ENCODE measurements at regions not wholly inside any gene's neighbourhood (a gene's known extent, or its start where the extent isn't known, plus 50 kb on each side); places are given as distances from the start of the nearest gene placed in this dataset.
A peak's percentile ranks its signal among the peaks of the same experiment; 100 is the strongest.

GRCh38 chr6:37578104-37578503, 78.4 kb upstream of the CCDC167 start:
- no peak for TF ChIP-seq CEBPB (IDR thresholded peaks at IDR 0.05; ENCODE audit: low read depth, low read length)
- no peak for TF ChIP-seq MAZ (IDR thresholded peaks at IDR 0.05; ENCODE audit: borderline replicate concordance, low read depth, low read length)
- no peak for TF ChIP-seq RCOR1 (IDR thresholded peaks at IDR 0.05; ENCODE audit: insufficient replicate concordance, low read length)
- no peak for TF ChIP-seq NFE2L2 (IDR thresholded peaks at IDR 0.05; ENCODE audit: low read depth, low read length)
- TF ChIP-seq POLR2A (IDR thresholded peaks at IDR 0.05; ENCODE audit: low read depth, low read length) = no peak
- no peak for TF ChIP-seq BHLHE40 (IDR thresholded peaks at IDR 0.05; ENCODE audit: low read depth, low read length)
- no peak for TF ChIP-seq SMC3 (IDR thresholded peaks at IDR 0.05; ENCODE audit: low read depth, low read length)
- no peak for TF ChIP-seq USF2 (IDR thresholded peaks at IDR 0.05; ENCODE audit: low read depth, low read length)
- no peak for TF ChIP-seq RFX5 (IDR thresholded peaks at IDR 0.05; ENCODE audit: low read depth, low read length)
- no peak for TF ChIP-seq MXI1 (IDR thresholded peaks at IDR 0.05; ENCODE audit: borderline replicate concordance, low read depth, low read length)
- no peak for TF ChIP-seq CHD1 (IDR thresholded peaks at IDR 0.05; ENCODE audit: low read depth, low read length)
- no peak for TF ChIP-seq FOS (IDR thresholded peaks at IDR 0.05; ENCODE audit: low read depth, low read length)
- TF ChIP-seq ELK1 (IDR thresholded peaks at IDR 0.05; ENCODE audit: borderline replicate concordance, low read depth, low read length) = no peak
- TF ChIP-seq MAFK (IDR thresholded peaks at IDR 0.05; ENCODE audit: low read depth, low read length) = no peak
- no peak for TF ChIP-seq RAD21 (IDR thresholded peaks at IDR 0.05; ENCODE audit: low read length)
- TF ChIP-seq CTCF (conservative IDR thresholded peaks at IDR 0.05; ENCODE audit: low read depth, low read length) = no peak
- Histone ChIP-seq H3K4me2 (ENCODE audit: low read depth, low read length) (no peak overlapping the region), H4K20me1 (ENCODE audit: insufficient read depth, low read length) (no peaks in the 10 kb centered on the region), H2BK5ac (ENCODE audit: low read depth, low read length, poor library complexity, severe bottlenecking) (no peak overlapping the region), H3K18ac (ENCODE audit: low read depth, low read length) (no peak overlapping the region), H2BK120ac (ENCODE audit: low read depth, low read length) (0 out of 2 replicates have a peak overlapping the region, but pooled peaks have one; percentile 27), H3K27me3 (ENCODE audit: control insufficient read depth, insufficient read depth, low read length) (peaks cover 3% of the 10 kb centered on the region; the same call in 1 of the 2 replicates), H3K4ac (ENCODE audit: low read depth, low read length) (no peak overlapping the region), H3K4me3 (ENCODE audit: insufficient read depth, low read depth, low read length) (no peak overlapping the region), H3K4me1 (ENCODE audit: control insufficient read depth, insufficient read depth, low read length) (peaks cover 7% of the 10 kb centered on the region), H3K27ac (ENCODE audit: insufficient read depth, low read length) (no peak overlapping the region), H3K23ac (ENCODE audit: low read depth, low read length) (no peak overlapping the region), H2BK15ac (ENCODE audit: low read depth, low read length) (no peak overlapping the region), H4K8ac (ENCODE audit: low read depth in 2 of 2, low read length in 2 of 2) (no peak overlapping the region), H3K9ac (ENCODE audit: low read depth, low read length) (no peak overlapping the region), H3K14ac (replicated peaks; ENCODE audit: low read depth, low read length) (no peak overlapping the region), H3K36me3 (ENCODE audit: control insufficient read depth, insufficient read depth, low read length) (no peaks in the 10 kb centered on the region), H3K56ac (ENCODE audit: extremely low read depth, insufficient read depth, low read length) (no peak overlapping the region), H2AFZ (replicated peaks; ENCODE audit: low read length, poor library complexity) (peak overlapping the region; percentile 18), H2AK5ac (ENCODE audit: low read depth, low read length) (no peak overlapping the region), H3K9me3 (ENCODE audit: control insufficient read depth, insufficient read depth, low read length) (no peaks in the 10 kb centered on the region), H4K91ac (ENCODE audit: insufficient read depth, low read depth, low read length) (no peak overlapping the region), H2BK20ac (ENCODE audit: low read depth, low read length) (no peak overlapping the region), H3K79me1 (ENCODE audit: low read depth in 1 of 2, low read length in 2 of 2) (peaks cover 0 to 3% of the 10 kb centered on the region in 2 experiments; a peak in 1 of 4 replicates), H3K9me1 (ENCODE audit: insufficient read depth, low read length) (peaks cover 6% of the 10 kb centered on the region), H4K5ac (ENCODE audit: low read depth, low read length) (no peak overlapping the region), H2AK9ac (replicated peaks; ENCODE audit: low read depth, low read length, poor library complexity) (no peak overlapping the region)
- dilution Hi-C loops (cut with HindIII; ENCODE audit: low sequenced_read_pairs, unreplicated experiment) (no loop called here), in situ Hi-C loops (cut with MboI; ENCODE audit: low sequenced_read_pairs) (no loop called here), intact Hi-C loops (cut with micrococcal nuclease) (no loop called here)
- POLR2A ChIA-PET (ENCODE audit: unreplicated experiment) = no interaction called here
- BruUV-seq (replicated peaks) = no TSS peak
- DNase-seq = no peak
- no peak for ATAC-seq (ENCODE audit: low read depth)
- 92% methylated on average over 5 of the region's 12 CpGs; no CpG with 5 or more reads in 1 of the 2 experiments for WGBS, 2 experiments (ENCODE audit: extremely low coverage in 2 of 2, insufficient read length in 1 of 2)
- CTCF ChIA-PET = no interaction called here
